ENCODE measurements at regions not wholly inside any gene's neighbourhood (a gene's known extent, or its start where the extent isn't known, plus 50 kb on each side); places are given as distances from the start of the nearest gene placed in this dataset.

- TF ChIP-seq CTCF (conservative IDR thresholded peaks at IDR 0.05; ENCODE audit: low read depth, low read length), result no peak
- no peak for TF ChIP-seq EZH2 (IDR thresholded peaks at IDR 0.05; ENCODE audit: borderline replicate concordance, low read depth, low read length, poor library complexity, severe bottlenecking)
Measured at GRCh38 chr6:115592025-115592424, 468.7 kb downstream of the FRK start.

Data from A673 (cell line).